ENCODE measurements at regions not wholly inside any gene's neighbourhood (a gene's known extent, or its start where the extent isn't known, plus 50 kb on each side); places are given as distances from the start of the nearest gene placed in this dataset.

- TF ChIP-seq CTCF (IDR thresholded peaks at IDR 0.05; ENCODE audit: low read length) (no peak), EZH2 (IDR thresholded peaks at IDR 0.05; ENCODE audit: borderline replicate concordance, low read length) (no peak)
Observed at GRCh38 chr10:9035355-9035754, 980.9 kb downstream of the GATA3 start.
